Stimulated activated CD4-positive, alpha-beta T cell treated with anti-CD3 and anti-CD28 coated beads, Interleukin-1b, Interleukin-23, amount 100 ng/mL, for 4 hours (primary cell): ENCODE measurements at regions not wholly inside any gene's neighbourhood (a gene's known extent, or its start where the extent isn't known, plus 50 kb on each side); places are given as distances from the start of the nearest gene placed in this dataset.
A peak's percentile ranks its signal among the peaks of the same experiment; 100 is the strongest.

Experiments
- DNase-seq, 2 donors: peaks; one replicate each; pipeline ENCODE4 v3.0.0-alpha.2; 2020; ENCODE audit warnings: low read depth in 2 of 2

- DNase-seq, result no peak
These were observed 60.6 kb upstream of the FRMD4A start for GRCh38 chr10:14391342-14391741.

GRCh38 chr10:14389981-14390590 is 59.4 kb upstream of the FRMD4A start:
- DNase-seq, result no peak

GRCh38 chr10:14385596-14386593 is 55.2 kb upstream of the FRMD4A start:
- DNase-seq, result no peak

GRCh38 chr10:14384915-14385314 is 54.2 kb upstream of the FRMD4A start:
- DNase-seq, result no peak

- DNase-seq, result no peak
These were observed 53.5 kb upstream of the FRMD4A start for GRCh38 chr10:14384116-14384730.

- DNase-seq, result no peak
These were observed 52.5 kb upstream of the FRMD4A start for GRCh38 chr10:14383266-14383665.

GRCh38 chr10:14382531-14382930 is 51.8 kb upstream of the FRMD4A start:
- DNase-seq, result no peak

- peak; percentile 21 to 37 for DNase-seq
These were observed 51.3 kb upstream of the FRMD4A start for GRCh38 chr10:14382022-14382421.

GRCh38 chr10:14381475-14381874 is 50.8 kb upstream of the FRMD4A start:
- DNase-seq, result no peak

GRCh38 chr10:14380746-14381145 is 50.0 kb upstream of the FRMD4A start:
- no peak for DNase-seq
